Posterior cingulate gyrus (tissue), 11 donors: ENCODE measurements at regions not wholly inside any gene's neighbourhood (a gene's known extent, or its start where the extent isn't known, plus 50 kb on each side); places are given as distances from the start of the nearest gene placed in this dataset.

ENCODE experiments used
- DNase-seq, 10 donors: peaks; one replicate each; pipeline versions ENCODE4 v3.0.0 to v3.0.0-alpha.2; 2020 to 2021; ENCODE audit warnings: mixed read lengths in 3 of 10
- intact Hi-C: fragments of 100-400 bp; cut with DNase I; formaldehyde crosslinking; loops from one replicate; pipeline ENCODE4 v1.15.1; 2023

DNA sequence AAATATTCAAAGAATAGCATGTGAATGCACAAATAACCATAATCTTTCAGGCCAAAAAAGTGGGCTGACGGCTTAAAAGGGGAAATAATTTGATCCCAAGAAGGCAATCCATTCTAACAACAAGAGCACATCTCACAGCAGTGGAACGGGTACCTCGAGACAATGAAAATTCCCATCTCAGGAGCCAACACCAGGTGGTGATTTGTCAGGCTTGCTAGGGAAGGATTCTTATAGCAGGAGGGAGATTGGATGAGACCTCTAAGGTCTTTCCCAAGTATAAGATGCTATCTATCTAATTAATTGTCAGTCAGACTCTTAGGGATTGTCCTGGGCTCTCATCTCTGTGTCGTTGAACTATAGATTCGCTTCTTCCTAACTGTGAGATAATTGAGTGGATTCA is 284.0 kb downstream of the ETS1 start:
- intact Hi-C loops = no loop called here
- DNase-seq = no peak

DNA sequence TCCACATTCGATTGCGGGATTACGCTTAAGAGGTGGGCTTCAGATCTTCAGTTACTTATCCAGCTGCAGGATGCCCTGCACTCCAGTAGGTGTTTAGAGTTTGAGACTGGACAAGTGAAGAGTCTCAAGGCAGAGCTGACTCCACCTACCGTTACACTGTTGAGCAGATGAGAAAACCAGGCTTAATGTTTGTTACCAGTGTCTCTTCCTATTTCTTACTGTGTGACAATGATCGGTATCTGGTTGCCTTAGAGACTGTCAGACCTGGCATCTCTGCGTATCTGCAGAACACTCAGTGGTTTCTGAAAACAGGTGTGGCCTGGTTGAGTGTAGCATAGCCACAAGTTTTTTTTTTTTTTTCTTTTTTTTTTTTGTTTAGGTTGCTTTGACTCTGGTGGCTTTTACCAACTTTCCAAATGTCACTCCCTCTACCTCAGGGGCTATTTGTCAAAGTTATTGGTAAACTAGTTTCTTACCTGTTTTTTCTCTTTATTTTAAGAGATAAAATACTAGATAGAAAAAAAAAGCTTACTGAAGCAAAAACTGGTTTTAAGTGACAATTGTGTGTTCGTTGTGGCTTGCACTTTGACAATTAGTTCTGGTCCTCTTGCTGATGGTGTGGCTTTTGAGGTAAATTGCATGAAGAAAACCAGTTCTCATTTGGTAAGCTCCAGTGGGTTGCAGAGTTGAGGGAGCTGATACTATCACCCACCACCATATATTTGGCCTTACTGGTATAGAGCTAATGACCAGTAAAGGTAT is 284.8 kb downstream of the ETS1 start:
- intact Hi-C loops = no loop called here
- no peak for DNase-seq

DNA sequence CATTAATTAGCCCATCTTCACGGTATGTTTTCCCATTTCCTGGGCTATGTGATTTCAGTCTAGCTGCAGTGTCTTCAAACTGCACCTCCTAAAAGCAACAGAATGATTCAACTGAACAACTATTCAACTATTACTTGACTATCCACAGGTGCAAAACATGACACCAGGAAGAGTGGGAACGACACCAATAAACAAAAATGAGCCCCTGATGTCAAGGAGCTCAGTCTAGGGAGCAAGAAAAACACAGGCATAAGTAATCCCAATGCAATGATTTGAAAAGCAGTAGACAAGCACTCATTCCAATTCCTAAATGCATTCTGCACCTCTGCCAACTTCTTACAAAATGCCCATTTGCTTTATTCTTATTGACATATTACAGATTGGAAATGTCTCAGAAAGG is 285.6 kb downstream of the ETS1 start:
- intact Hi-C loops = no loop called here

DNA sequence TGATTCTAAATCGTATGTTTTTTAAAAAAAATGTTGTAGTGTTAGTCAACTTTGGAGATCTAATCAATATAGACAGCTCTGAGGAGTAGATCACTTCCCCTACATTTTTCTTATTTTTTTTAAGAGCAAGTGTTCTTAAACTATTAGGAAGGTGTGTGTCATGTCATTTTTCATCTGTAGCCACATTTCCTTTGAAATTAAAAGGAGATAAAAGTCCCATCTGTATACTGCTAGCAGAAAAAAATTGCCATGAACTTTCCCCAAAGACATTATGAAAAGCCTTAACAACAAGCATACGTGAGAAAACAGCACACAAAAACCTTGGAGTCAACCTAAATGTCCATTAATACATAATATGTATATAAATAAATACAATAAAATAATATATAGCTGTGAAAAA is 286.6 kb downstream of the ETS1 start:
- intact Hi-C loops = no loop called here
- no peak for DNase-seq

More for the DNA sequence above, 285.6 kb downstream of the ETS1 start:
- no peak for DNase-seq

GRCh38 chr11:128299132-128299726 is 288.1 kb downstream of the ETS1 start:
- DNase-seq = no peak
- intact Hi-C loops = loop anchor here (10.0 kb wide), 2 partner anchors 124 to 536 kb away; no protein-coding TSS in a partner anchor

- intact Hi-C loops = loop anchor here (10.0 kb wide), 2 partner anchors 123 to 537 kb away; no protein-coding TSS in a partner anchor
Measured at GRCh38 chr11:128298271-128298670, 289.1 kb downstream of the ETS1 start.

GRCh38 chr11:128297805-128298204 is 289.6 kb downstream of the ETS1 start:
- no peak for DNase-seq
- intact Hi-C loops = loop anchor here (10.0 kb wide), 2 partner anchors 123 to 537 kb away; no protein-coding TSS in a partner anchor

More at GRCh38 chr11:128298271-128298670, 289.1 kb downstream of the ETS1 start:
- no peak for DNase-seq

GRCh38 chr11:128297091-128297651 is 290.2 kb downstream of the ETS1 start:
- peak in 1 of 10 donors; percentile 31 for DNase-seq
- intact Hi-C loops = loop anchor here (10.0 kb wide), 2 partner anchors 122 to 538 kb away; no protein-coding TSS in a partner anchor

GRCh38 chr11:128294671-128295050 is 292.7 kb downstream of the ETS1 start:
- DNase-seq = no peak
- intact Hi-C loops = loop anchor here (10.0 kb wide), 2 partner anchors 120 to 540 kb away; no protein-coding TSS in a partner anchor

DNA sequence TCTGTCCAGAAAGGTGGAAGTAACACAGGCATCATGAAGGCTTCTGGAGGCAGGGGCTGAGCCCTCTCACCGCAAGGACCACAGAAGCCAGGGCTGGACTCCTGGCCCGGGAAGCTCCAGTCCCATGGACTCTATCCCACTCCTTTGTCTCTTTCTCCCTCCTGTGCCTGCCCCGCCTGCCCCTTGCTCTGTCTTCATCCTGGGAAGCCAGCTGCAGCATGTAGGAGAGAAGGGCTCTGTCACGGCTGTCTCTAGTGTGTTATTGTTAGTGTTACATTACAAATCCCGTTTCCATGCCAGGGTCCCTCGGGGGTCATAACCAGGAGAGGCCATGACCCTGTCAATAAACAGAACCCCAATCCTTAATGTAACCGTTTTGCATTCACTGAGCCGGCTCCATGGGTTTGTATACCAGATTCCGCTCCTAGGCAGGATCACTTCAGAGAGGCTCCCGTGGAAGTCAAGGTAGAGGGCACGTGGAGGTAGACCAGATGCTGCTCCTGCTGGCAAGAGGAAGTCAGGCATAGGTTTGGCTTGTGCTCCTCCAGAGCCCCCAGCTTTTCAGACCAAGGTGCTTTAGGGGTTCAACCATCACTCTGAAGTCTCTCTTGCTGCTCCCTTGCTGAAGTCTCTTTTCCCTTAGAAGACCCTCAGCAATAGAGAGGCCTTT is 293.2 kb downstream of the ETS1 start:
- intact Hi-C loops = loop anchor here (10.0 kb wide), 2 partner anchors 119 to 541 kb away; no protein-coding TSS in a partner anchor
- peak in 1 of 10 donors; percentile 50 for DNase-seq

- peak in 1 of 10 donors; percentile 74 for DNase-seq
Measured at GRCh38 chr11:128291835-128292234, 295.5 kb downstream of the ETS1 start.

GRCh38 chr11:128291007-128291406 is 296.4 kb downstream of the ETS1 start:
- DNase-seq = peak in 1 of 10 donors; percentile 34
- intact Hi-C loops = loop anchor here (2.0 to 10.0 kb wide), 3 partner anchors 116 to 544 kb away; no protein-coding TSS in a partner anchor

More at GRCh38 chr11:128291835-128292234, 295.5 kb downstream of the ETS1 start:
- intact Hi-C loops = loop anchor here (2.0 to 10.0 kb wide), 3 partner anchors 117 to 543 kb away; no protein-coding TSS in a partner anchor

GRCh38 chr11:128290106-128290840 is 297.1 kb downstream of the ETS1 start:
- intact Hi-C loops = loop anchor here (2.0 to 10.0 kb wide), 3 partner anchors 115 to 545 kb away; no protein-coding TSS in a partner anchor

DNA sequence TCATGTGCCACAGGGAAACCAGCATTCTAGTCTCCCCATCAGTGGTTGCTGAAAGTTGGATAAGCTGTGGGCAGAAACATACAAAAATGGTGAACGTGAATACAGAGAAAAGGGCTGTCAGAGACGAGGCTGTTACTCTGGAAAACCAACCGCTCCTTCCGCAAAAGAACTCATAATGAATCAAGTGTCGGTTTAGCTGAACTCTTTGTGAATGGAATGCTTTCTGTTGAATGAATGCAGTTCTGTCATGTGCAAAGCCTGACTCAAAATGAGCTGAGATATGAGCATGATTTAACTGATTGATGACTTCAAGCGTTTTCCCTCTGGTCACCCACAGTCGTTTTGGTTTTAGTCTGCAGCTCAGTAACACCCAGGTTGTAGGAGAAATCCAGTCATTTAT is 298.3 kb downstream of the ETS1 start:
- no peak for DNase-seq
- intact Hi-C loops = loop anchor here (2.0 kb wide), 1 partner anchor 266 kb away; no protein-coding TSS in a partner anchor

More at GRCh38 chr11:128290106-128290840, 297.1 kb downstream of the ETS1 start:
- DNase-seq = peak in 9 of 10 donors; percentile 10 to 83 (median 34)

- intact Hi-C loops = loop anchor here (2.0 kb wide), 1 partner anchor 266 kb away; no protein-coding TSS in a partner anchor
- DNase-seq = no peak
Measured at GRCh38 chr11:128288368-128288767, 299.0 kb downstream of the ETS1 start.

DNA sequence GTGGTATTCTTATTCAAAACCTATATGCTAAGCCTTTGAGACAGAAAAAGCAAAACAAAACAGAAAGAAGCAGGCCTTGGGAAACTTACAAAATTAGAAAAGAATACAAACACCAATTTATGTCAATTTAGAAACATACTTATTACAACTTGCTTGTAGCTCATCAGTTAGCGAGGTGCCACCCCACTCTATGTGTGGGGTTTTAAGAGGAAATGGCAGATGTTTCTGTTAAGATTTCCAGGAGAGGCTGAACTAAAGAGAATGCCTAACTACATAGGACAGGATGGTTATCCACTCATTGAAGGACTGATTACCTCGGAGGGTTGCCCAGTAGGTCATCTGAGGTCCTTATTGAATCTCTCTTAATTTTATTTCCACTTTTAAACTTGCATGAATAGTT is 302.0 kb downstream of the ETS1 start:
- DNase-seq = no peak
- intact Hi-C loops = no loop called here

- no peak for DNase-seq
- intact Hi-C loops = no loop called here
Measured at GRCh38 chr11:128284634-128285033, 302.7 kb downstream of the ETS1 start.

DNA sequence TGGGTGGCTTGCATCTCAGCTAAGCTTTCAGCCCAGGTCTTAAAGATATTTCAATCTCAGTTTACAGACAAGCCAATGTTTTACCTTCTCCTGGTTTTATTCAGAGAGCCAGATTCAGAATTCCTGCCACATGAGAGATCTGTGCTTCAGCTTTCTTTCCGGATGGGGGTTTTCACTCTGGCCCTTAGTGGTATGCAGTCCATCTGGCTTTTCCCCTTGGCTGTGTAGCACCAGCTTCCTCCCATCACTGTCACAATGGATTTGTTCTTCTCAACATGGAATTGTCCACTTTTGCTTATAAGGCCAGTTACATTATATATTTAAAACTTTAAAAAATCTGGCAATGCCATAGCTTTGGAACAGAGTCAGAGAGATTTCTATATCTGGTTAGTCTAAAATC is 303.9 kb downstream of the ETS1 start:
- DNase-seq = no peak
- intact Hi-C loops = no loop called here

- no peak for DNase-seq
- intact Hi-C loops = no loop called here
Measured at GRCh38 chr11:128282053-128282452, 305.3 kb downstream of the ETS1 start.
